DMS114 treated with DMSO at 0.1 percent for 48 hours (cell line): ENCODE measurements at regions not wholly inside any gene's neighbourhood (a gene's known extent, or its start where the extent isn't known, plus 50 kb on each side); places are given as distances from the start of the nearest gene placed in this dataset.
"Not testable (repeated sequence)": the region's sequence is repeated elsewhere in the genome, so short reads cannot be mapped to it uniquely, and the experiment has no call there.

Experiments
- DNase-seq: peaks from one replicate; lab custom pipeline; 2025; ENCODE audit not compliant: unreplicated experiment; lab: John Stamatoyannopoulos, UW

GRCh38 chr5:32916648-32917047, 205.5 kb downstream of the NPR3 start:
- DNase-seq = no peak

- no peak for DNase-seq
Measured at GRCh38 chr5:32928761-32929160, 217.6 kb downstream of the NPR3 start.

GRCh38 chr5:32931438-32931837, 220.3 kb downstream of the NPR3 start:
- DNase-seq = not testable (repeated sequence)

DNA sequence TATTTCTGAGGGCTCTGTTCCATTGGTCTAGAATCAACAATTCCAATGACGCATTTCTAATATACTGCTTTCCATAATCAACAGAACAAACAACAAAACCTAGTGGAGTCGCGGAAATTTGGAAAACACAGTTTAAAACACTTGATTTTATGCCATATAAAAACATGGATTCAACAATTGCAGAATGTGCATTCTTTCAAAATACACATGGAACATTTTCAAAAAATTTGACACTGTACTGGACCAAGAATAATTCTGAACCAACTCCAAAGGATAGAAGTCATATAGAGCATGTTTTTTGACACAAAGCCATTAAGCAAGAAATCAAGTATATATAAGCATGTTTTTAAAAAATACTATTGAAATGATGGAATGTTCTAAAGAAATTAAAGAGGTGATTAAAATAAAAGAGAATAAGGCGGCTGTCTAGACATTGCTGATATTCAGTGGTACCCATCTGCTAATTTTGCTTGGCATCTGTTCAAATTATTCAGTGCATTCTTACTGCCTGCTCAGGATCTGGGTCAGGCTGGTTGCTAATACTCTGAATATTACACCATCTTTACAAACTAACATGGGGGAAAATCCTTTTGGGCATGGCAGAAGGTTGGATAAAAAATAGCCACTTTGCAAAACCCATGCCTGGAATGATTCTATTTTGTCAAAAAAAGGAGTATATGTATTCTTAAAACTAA, 221.3 kb downstream of the NPR3 start:
- no peak for DNase-seq

DNA sequence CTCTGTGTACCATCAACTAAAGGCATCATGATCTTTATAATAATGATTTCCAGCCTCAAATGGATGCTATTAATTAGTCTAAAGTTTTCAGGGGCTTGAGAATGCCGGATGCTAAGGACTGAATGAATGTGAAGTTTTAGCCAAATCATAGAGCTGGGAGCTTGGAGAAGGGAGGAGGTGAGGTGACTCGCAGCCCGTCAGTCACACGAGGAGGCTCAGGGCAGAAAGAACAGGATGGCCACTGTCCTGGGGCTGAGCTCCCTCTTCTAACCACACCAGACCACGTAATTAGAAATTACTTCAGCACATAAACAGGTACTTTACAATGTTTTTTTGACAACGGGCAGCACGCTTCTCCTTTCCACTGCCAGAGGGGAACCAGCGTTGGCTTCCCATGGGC, 222.6 kb downstream of the NPR3 start:
- DNase-seq = no peak

DNA sequence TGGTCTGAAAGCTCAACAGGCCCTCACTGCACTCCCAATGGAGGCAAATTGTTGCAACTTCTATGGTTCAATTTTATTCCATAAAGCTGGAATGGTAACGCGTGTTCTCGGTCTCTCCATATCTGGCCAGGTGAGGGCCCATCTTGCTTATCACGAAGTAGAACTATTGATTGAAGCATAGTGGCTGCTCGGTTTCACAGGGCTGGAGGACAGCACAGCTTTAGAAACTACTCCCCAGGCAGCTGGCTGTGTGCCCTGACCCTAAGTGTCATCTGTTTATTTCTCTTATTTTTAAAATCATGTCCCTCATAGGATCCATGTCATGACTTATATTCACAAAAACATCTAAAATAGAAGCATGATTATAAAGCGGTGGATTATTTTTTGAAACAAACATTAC, 223.4 kb downstream of the NPR3 start:
- DNase-seq = no peak

DNA sequence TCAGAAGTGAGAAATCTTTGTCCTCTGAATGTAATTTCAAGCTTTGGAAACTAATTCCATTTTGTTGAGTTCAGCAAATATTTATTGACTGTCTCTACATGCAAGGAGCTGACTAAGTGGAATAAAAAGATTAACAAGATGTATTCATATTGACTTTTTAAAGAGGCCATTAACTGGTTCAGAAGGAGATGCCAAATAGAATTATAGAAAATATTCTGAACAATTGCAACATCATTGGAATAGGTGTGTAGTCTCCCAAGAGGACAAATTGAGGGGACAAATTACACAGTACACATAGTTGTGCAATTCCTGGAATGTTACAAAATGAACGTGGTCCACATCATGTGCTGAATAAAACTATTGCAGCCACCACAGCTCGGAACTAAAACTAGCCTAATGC, 224.2 kb downstream of the NPR3 start:
- no peak for DNase-seq

DNA sequence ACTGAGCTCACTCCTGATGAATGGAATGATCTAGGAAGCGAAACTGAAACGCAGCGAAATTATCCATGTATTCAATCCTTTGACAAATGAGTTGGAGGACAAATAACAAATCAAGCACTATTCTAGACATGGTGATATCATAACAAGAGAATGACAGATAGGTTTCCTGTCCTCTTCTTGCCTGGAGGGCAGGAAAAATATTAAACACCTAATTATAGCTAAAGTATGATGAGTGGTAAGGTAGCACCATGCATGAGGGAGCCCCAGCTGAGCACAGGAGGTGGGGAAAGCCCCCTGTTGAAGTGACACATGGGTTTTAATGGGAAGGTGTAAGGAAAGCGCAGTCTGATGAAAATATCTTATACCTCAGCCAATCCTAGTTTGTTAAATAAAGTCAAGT, 225.2 kb downstream of the NPR3 start:
- no peak for DNase-seq

GRCh38 chr5:32942225-32942989, 231.3 kb downstream of the NPR3 start:
- no peak for DNase-seq

GRCh38 chr5:32949286-32949970, 238.3 kb downstream of the NPR3 start:
- DNase-seq = no peak

DNA sequence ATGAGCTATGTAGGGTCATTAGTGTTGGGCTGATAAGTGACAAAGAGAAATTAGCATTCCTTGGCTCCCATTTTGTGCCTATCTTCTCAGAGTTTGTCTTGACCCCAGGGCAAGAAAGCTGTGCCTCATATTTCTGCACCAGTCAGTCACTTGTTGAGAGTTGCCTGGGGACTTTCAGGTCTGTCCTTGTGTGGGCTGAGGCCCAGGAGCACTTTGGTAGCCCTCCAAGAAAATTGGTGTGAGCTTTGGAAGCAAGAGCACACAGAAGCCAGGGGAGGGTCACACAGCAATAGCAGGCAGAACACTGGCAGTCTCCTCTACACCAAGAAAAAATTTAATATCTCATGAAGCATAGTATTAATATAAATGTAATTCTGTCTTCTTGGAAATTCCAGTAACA, 239.9 kb downstream of the NPR3 start:
- no peak for DNase-seq

- no peak for DNase-seq
Measured at GRCh38 chr5:32951878-32952277, 240.8 kb downstream of the NPR3 start.

- DNase-seq = not testable (repeated sequence)
Measured at GRCh38 chr5:32952421-32952820, 241.3 kb downstream of the NPR3 start.

DNA sequence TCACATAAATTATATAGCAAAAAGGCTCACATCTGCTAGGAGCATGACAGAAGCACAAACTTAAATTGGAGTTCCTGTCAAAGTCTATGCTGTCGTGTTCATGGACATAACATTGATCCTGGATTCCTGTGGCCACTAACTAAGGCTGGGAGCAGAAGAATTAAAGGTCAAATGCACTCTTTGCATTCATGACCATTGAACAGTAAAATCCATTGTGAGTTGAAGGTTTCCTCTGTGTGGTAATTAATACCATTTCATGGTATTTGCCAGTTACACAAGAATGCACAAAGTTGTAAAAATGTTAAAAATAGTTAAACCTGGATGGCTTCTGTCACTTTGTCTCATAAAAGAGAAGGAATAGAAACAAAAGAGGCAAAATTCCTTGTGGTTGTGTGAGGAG, 242.6 kb downstream of the NPR3 start:
- no peak for DNase-seq

DNA sequence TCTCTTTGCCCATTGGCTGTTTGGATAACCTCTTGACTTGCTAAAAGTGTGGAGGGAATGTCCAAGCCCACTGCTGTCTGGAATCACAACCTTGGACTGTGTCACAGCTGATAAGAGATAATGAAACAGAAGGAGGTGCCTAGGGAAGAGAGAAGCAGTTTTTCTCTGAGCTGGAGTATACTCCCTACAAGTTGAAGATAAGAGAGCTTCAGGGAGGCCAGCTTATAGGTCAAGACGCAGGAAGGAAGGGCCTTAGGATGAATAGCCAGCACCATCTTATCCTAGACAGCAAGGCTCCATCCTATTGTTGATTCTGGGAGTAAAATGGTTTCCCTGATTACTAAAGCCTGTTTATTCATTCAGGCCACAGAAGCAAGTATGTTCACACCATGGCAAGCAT, 244.7 kb downstream of the NPR3 start:
- DNase-seq = no peak

GRCh38 chr5:32960340-32961058, 249.4 kb downstream of the NPR3 start:
- DNase-seq = no peak

DNA sequence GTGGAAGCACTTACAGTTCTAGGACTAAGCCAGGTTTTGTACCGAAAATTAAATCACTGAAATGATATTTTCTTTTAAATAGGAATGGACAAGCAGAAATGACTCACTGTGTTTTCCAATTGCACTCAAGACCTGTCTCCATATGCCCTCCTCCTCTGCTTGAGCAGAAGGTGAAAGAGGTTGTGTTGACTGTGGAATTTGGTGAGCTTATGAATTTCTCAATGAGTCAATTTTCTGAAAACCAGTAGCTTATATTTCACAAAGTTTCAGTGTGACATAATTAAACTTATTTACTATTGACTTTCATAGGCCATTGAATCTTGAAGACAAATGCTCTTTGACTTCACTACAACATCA, 249.9 kb downstream of the NPR3 start:
- DNase-seq = no peak

DNA sequence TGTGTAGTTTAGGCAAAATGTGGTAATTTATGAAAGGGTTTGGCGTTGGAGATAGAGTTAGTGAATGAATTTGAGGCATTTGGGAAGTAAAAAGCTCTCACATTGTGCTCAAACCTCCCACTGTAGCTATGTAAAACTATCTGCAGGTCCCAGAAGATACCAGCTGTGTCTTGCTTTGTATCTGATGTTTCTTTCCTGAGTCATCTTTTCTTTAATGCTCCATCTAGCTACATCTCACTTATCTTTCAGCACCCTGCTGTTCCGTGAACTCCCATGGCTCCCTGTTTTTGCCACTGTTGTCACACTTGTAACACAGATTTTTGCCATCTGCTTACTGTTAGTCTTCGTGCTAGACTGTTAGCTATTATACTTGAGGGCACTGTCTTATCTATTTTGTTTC, 253.1 kb downstream of the NPR3 start:
- DNase-seq = no peak

DNA sequence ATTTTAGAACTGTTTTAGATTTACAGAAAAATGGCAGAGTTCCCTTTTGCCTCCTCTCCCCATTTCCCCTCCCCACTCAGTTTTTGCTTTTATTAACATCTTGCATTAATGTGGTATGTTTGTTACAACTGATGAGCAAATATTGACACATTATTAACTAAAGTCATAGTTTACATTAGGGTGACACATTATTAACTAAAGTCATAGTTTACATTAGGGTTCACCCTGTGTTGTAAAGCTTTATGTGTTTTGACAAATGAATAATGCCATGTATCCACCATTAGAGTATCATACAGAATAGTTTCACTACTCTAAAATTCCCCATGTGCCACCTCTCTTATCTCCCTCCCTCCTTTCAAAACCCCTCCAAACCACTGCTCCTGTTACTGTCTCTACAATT, 262.5 kb downstream of the NPR3 start:
- DNase-seq = no peak

DNA sequence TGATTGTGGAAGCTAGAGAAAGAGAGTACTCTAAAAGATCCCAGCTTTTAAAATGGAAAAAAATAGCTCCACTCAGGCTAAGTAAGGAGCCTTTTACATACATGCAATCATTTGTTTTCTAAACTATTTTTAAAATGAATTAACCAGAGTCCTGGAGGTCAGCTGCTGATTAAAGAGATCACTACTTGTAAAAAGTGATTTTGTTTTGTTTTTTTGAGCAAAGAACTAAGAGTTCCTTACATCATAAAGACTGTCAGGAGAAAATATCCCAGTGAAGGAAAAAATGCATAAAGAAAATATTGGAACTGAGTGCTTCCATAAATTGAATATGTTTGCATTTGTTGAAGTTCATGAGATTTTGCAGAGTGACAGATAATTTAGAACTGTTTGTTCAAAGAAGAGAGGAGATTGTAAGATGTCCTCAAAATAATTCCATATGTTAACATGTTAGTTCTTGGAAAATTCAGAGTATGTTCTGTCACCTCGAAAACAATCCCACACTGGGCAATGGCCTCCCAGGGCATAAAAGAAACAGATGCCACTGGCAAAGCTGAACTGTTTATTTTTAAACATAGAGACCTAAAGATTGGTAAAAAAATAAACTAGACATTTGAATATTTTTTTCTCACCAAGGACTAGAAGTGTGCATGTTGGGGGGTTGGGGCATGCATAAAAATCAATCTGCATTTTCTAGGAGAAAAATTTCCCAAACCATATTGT, 264.7 kb downstream of the NPR3 start:
- no peak for DNase-seq

DNA sequence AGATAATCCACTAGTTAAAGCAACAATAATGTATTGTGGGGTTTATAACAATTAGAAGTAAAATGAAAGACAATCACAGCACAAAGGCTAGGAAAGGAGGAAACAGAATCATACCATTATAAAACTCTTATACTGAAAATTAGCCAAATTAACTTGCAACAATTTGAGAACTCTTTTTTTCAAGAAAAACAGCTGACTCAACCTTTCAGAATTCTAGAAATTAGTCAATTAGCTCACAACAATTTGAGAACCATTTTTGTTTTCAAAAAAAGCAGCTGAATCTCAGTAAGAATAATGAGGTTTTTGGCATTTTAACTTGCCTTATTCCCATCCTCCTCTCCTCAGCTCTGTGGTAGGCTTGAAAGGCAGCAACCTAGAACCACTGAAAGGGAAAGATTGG, 269.9 kb downstream of the NPR3 start:
- DNase-seq = no peak
